H1 (cell line): ENCODE measurements at regions not wholly inside any gene's neighbourhood (a gene's known extent, or its start where the extent isn't known, plus 50 kb on each side); places are given as distances from the start of the nearest gene placed in this dataset.

Experiments used
- CTCF ChIA-PET: fragments of 300-600 bp; sonication (Branson Sonifier 250); formaldehyde crosslinking; loops from one replicate; lab custom pipeline; 2021; ENCODE audit not compliant: partially characterized antibody; lab: Charles Lee
- POLR2A ChIA-PET: fragments of 300-600 bp; sonication (Branson Sonifier 250); formaldehyde crosslinking; loops from one replicate; lab custom pipeline; 2021; ENCODE audit warnings: inconsistent platforms; ENCODE audit not compliant: partially characterized antibody; lab: Charles Lee
- DNase-seq, 2 experiments: peaks; one replicate each; pipeline versions ENCODE4 v3.0.0 to v3.0.0-alpha.2; 2010 to 2022; ENCODE audit warnings: low spot score in 2 of 2, low read depth in 1 of 2, mixed read lengths in 1 of 2
- FAIRE-seq: peaks from 2 replicates; lab custom pipeline; 2011; peaks lifted over from hg19 to GRCh38; lab: Jason Lieb, UNC
- H2AFZ ChIP-seq: 2 replicates; pipeline ENCODE4 v1.8.1; 2012; ENCODE audit warnings: low read length, inconsistent platforms
- H2AK5ac ChIP-seq: 2 replicates; pipeline ENCODE4 v1.6.1; 2013; ENCODE audit warnings: low read depth, low read length
- H2BK120ac ChIP-seq: replicated peaks from 2 replicates; pipeline ENCODE3; 2013; ENCODE audit warnings: low read depth, low read length, inconsistent platforms
- H2BK12ac ChIP-seq: 2 replicates; pipeline ENCODE4 v1.6.1; 2013; ENCODE audit warnings: low read depth, low read length
- H2BK15ac ChIP-seq: 2 replicates; pipeline ENCODE4 v1.6.1; 2013; ENCODE audit warnings: low read length
- H2BK20ac ChIP-seq: 2 replicates; pipeline ENCODE4 v1.6.1; 2013; ENCODE audit warnings: low read length
- H2BK5ac ChIP-seq: 2 replicates; pipeline ENCODE4 v1.6.1; 2013; ENCODE audit warnings: low read depth, low read length
- H3K14ac ChIP-seq: 2 replicates; pipeline ENCODE4 v1.6.1; 2013; ENCODE audit warnings: inconsistent platforms; ENCODE audit not compliant: insufficient read length
- H3K18ac ChIP-seq: 2 replicates; pipeline ENCODE4 v1.6.1; 2013; ENCODE audit warnings: low read length; ENCODE audit errors: extremely low read depth
- H3K23ac ChIP-seq: 2 replicates; pipeline ENCODE4 v1.6.1; 2013; ENCODE audit warnings: inconsistent platforms; ENCODE audit not compliant: insufficient read length
- H3K23me2 ChIP-seq: 2 replicates; pipeline ENCODE4 v1.6.1; 2013; ENCODE audit warnings: low read depth, low read length
- H3K27ac ChIP-seq: 2 replicates; pipeline ENCODE4 v1.6.1; 2011; ENCODE audit warnings: low read depth, low read length, inconsistent platforms
- H3K27me3 ChIP-seq, 4 experiments: replicated peaks in 1 of 4; 1 replicate in 1 of 4; 2 replicates in 3 of 4; pipeline versions ENCODE4 v1.6.1 to v1.8.1; 2011 to 2013; ENCODE audit warnings: low read length in 3 of 4, mild to moderate bottlenecking in 3 of 4, inconsistent platforms in 2 of 4, mixed read lengths in 2 of 4, moderate library complexity in 1 of 4; ENCODE audit not compliant: control insufficient read depth in 3 of 4, insufficient read depth in 3 of 4; ENCODE audit errors: extremely low read depth in 1 of 4
- H3K36me3 ChIP-seq, 4 experiments: 2 replicates each; pipeline versions ENCODE4 v1.6.1 to v1.8.1; 2011 to 2013; ENCODE audit warnings: mild to moderate bottlenecking in 4 of 4, low read length in 3 of 4, moderate library complexity in 2 of 4, control low read depth in 1 of 4, inconsistent platforms in 1 of 4; ENCODE audit not compliant: insufficient read depth in 4 of 4, control insufficient read depth in 2 of 4
- H3K4ac ChIP-seq: replicated peaks from 2 replicates; pipeline ENCODE3; 2013; ENCODE audit warnings: low read length, low read depth, mixed read lengths, inconsistent platforms; ENCODE audit not compliant: insufficient read length
- H3K4me1 ChIP-seq, 4 experiments: replicated peaks in 1 of 4; 1 replicate in 1 of 4; 2 replicates in 3 of 4; pipeline versions ENCODE4 v1.6.1 to v1.8.1; 2011 to 2013; ENCODE audit warnings: low read length in 3 of 4, inconsistent platforms in 2 of 4, mixed read lengths in 1 of 4; ENCODE audit not compliant: insufficient read depth in 4 of 4, control insufficient read depth in 3 of 4
- H3K4me2 ChIP-seq, 2 experiments: 2 replicates each; pipeline versions ENCODE4 v1.6.1 to v1.8.1; 2011 to 2013; ENCODE audit warnings: low read depth in 2 of 2, low read length in 2 of 2, control low read depth in 1 of 2, inconsistent platforms in 1 of 2, mild to moderate bottlenecking in 1 of 2; ENCODE audit not compliant: insufficient read depth in 1 of 2
- H3K4me3 ChIP-seq, 4 experiments: fragments of 200-600, 300-600 bp in 1 of 4; sonication (generic), shearing (Covaris generic), sonication (Bioruptor Twin) in 1 of 4; 2 replicates each; pipeline versions ENCODE4 v1.5.1 to v1.8.1; 2011 to 2016; ENCODE audit warnings: low read length in 4 of 4, low read depth in 3 of 4, control low read depth in 2 of 4, inconsistent platforms in 2 of 4, mild to moderate bottlenecking in 2 of 4, mixed read lengths in 1 of 4, moderate library complexity in 1 of 4; ENCODE audit not compliant: insufficient read depth in 2 of 4; ENCODE audit errors: extremely low read depth in 1 of 4
- H3K56ac ChIP-seq: replicated peaks from 2 replicates; pipeline ENCODE3; 2013; ENCODE audit warnings: low read depth, mild to moderate bottlenecking, mixed read lengths, low read length, inconsistent platforms; ENCODE audit not compliant: insufficient read length
- H3K79me1 ChIP-seq: 2 replicates; pipeline ENCODE4 v1.6.1; 2013; ENCODE audit warnings: low read depth, low read length, control low read depth
- H3K79me2 ChIP-seq, 2 experiments: 2 replicates each; pipeline versions ENCODE4 v1.6.1 to v1.8.1; 2012 to 2013; ENCODE audit warnings: low read length in 2 of 2, mild to moderate bottlenecking in 2 of 2, inconsistent platforms in 1 of 2; ENCODE audit not compliant: insufficient read depth in 2 of 2, control insufficient read depth in 1 of 2
- H3K9ac ChIP-seq, 4 experiments: replicated peaks in 1 of 4; 1 replicate in 1 of 4; 2 replicates in 3 of 4; pipeline versions ENCODE4 v1.6.1 to v1.8.1; 2011 to 2013; ENCODE audit warnings: low read depth in 3 of 4, low read length in 3 of 4, control low read depth in 2 of 4, mild to moderate bottlenecking in 2 of 4, moderate library complexity in 2 of 4, inconsistent platforms in 1 of 4; ENCODE audit errors: extremely low read depth in 1 of 4
- H3K9me3 ChIP-seq, 2 experiments: 2 replicates each; pipeline versions ENCODE4 v1.6.1 to v1.8.1; 2012 to 2013; ENCODE audit warnings: mild to moderate bottlenecking in 2 of 2, moderate library complexity in 2 of 2, control low read depth in 1 of 2, inconsistent platforms in 1 of 2, low read depth in 1 of 2, low read length in 1 of 2, mixed read lengths in 1 of 2; ENCODE audit not compliant: insufficient read depth in 2 of 2
- H4K20me1 ChIP-seq, 2 experiments: replicated peaks in 1 of 2; 2 replicates each; pipeline versions ENCODE3 to v1.8.1; 2011 to 2013; ENCODE audit warnings: inconsistent platforms in 2 of 2, low read length in 2 of 2, mild to moderate bottlenecking in 1 of 2; ENCODE audit not compliant: insufficient read depth in 2 of 2, control insufficient read depth in 1 of 2
- H4K5ac ChIP-seq: 2 replicates; pipeline ENCODE4 v1.6.1; 2013; ENCODE audit warnings: low read length, low read depth, mixed read lengths, inconsistent platforms; ENCODE audit not compliant: insufficient read length
- H4K8ac ChIP-seq: 2 replicates; pipeline ENCODE4 v1.8.0; 2013; ENCODE audit warnings: mild to moderate bottlenecking, moderate library complexity, low read length, inconsistent platforms; ENCODE audit not compliant: insufficient read depth; ENCODE audit errors: extremely low read depth
- H4K91ac ChIP-seq: replicated peaks from 2 replicates; pipeline ENCODE3; 2013; ENCODE audit warnings: low read length, mixed read lengths, inconsistent platforms; ENCODE audit not compliant: insufficient read length
- BRCA1 ChIP-seq: IDR thresholded peaks from 2 replicates; pipeline ENCODE4 v1.6.1; 2012; ENCODE audit warnings: low read depth, low read length, improper control_type of control experiment
- CBX5 ChIP-seq: fragments of 300-800, 300-1000 bp; sonication (generic); IDR thresholded peaks from 2 replicates; pipeline ENCODE4 v1.7.1; 2016; ENCODE audit warnings: antibody characterized with exemption, low read length, low read depth
- CEBPB ChIP-seq: IDR thresholded peaks from 2 replicates; pipeline ENCODE4 v1.6.1; 2012; ENCODE audit warnings: low read depth, low read length
- GABPA ChIP-seq: IDR thresholded peaks from 2 replicates; pipeline ENCODE4 v1.6.1; 2011; ENCODE audit warnings: mild to moderate bottlenecking, low read length, moderate library complexity, borderline replicate concordance; ENCODE audit not compliant: insufficient read depth
- MAFK ChIP-seq: IDR thresholded peaks from 2 replicates; pipeline ENCODE4 v1.6.1; 2012; ENCODE audit warnings: low read depth, mild to moderate bottlenecking, improper control_type of control experiment, low read length
- NANOG ChIP-seq: IDR thresholded peaks from 2 replicates; pipeline ENCODE4 v1.6.1; 2011; ENCODE audit warnings: low read length, low read depth, mild to moderate bottlenecking, inconsistent platforms; ENCODE audit not compliant: insufficient read depth, poor library complexity, severe bottlenecking
- RFX5 ChIP-seq: IDR thresholded peaks from 2 replicates; pipeline ENCODE4 v1.6.1; 2011; ENCODE audit warnings: low read depth, low read length, improper control_type of control experiment, borderline replicate concordance
- SP1 ChIP-seq: IDR thresholded peaks from 2 replicates; pipeline ENCODE4 v1.6.1; 2011; ENCODE audit warnings: low read depth, low read length
- TAF1 ChIP-seq: IDR thresholded peaks from 2 replicates; pipeline ENCODE4 v1.6.1; 2011; ENCODE audit warnings: mild to moderate bottlenecking, low read depth, low read length
- WGBS, 2 experiments: shearing (Covaris generic) in 1 of 2; methylation state at CpG; one replicate each; pipeline versions ENCODE4 v1.1.6 to v1.1.7; 2013 to 2015; ENCODE audit warnings: low lambda C conversion rate in 2 of 2, mixed read lengths in 2 of 2, inconsistent platforms in 1 of 2, low coverage in 1 of 2, missing lambda C conversion rate in 1 of 2; ENCODE audit not compliant: insufficient replicate concordance in 2 of 2, insufficient coverage in 1 of 2, insufficient read length in 1 of 2; ENCODE audit errors: extremely low coverage in 1 of 2, missing lambda C conversion rate in 1 of 2; 5-methylcytosine and 5-hydroxymethylcytosine counted together

DNA sequence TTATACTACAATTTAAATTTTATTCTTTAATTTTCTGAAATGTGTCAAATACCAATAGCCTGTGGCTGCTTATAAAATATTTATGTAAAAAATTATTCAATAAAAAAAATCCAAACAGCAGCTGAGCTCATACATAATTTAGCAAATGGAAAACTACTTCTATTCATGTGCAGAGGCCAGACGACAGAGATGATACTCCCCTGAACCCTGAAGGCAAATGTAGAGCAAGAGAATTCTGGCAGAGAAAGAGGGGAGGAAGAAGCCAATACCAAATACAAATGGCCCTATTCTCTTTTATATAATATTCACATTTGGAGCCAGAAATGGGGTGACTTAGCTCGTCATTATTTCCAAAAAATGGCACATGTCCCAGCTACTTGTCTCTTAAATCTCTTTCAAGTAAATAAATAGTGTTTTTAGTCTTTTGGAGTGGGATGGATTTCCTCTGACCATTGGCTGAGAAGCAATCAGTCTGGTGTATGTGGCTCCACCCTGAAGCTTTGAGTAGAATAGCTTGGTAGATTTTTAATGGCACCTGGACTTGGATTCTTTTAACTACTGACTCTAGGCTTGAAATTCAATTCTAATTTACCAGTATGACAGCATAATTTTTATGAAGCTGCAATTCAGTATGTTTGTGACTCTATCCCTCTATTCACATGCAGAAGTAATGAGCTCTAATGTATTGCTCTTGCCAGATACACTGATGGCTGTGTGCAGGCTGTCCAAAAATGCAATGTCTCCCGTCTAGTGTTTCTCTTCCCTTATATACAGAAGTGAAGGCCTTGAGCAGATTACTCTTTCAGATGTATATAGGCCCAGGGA is 113.4 kb upstream of the SCAF11 start:
- Histone ChIP-seq H2AK5ac (no peak overlapping the region), H3K4me2 (no peak overlapping the region), H4K91ac (no peak overlapping the region), H3K23me2 (no peaks in the 10 kb centered on the region), H3K9ac (no peak overlapping the region), H3K9me3 (no peaks in the 10 kb centered on the region; a peak in 1 of 4 replicates), H3K14ac (no peak overlapping the region), H3K36me3 (no peaks in the 10 kb centered on the region), H3K56ac (no peak overlapping the region), H2BK120ac (no peak overlapping the region), H3K4me1 (no peaks in the 10 kb centered on the region), H3K27me3 (no peaks in the 10 kb centered on the region), H3K4me3 (no peak overlapping the region), H2BK12ac (no peak overlapping the region), H2BK15ac (no peak overlapping the region), H4K5ac (no peak overlapping the region), H3K4ac (no peak overlapping the region), H3K27ac (no peak overlapping the region), H3K23ac (no peak overlapping the region), H4K20me1 (no peaks in the 10 kb centered on the region), H4K8ac (no peak overlapping the region), H2BK20ac (no peak overlapping the region), H2AFZ (no peak overlapping the region), H2BK5ac (no peak overlapping the region), H3K79me1 (no peaks in the 10 kb centered on the region), H3K18ac (no peak overlapping the region), H3K79me2 (no peaks in the 10 kb centered on the region)
- TF ChIP-seq SP1 (no peak), GABPA (no peak), RFX5 (no peak), BRCA1 (no peak), NANOG (no peak), CEBPB (no peak), MAFK (no peak), CBX5 (no peak), TAF1 (no peak)
- ChIA-PET POLR2A (no interaction called here), CTCF (interaction anchor here (0.7 to 2.4 kb wide), 4 partner anchors 12 to 32 kb away, joined by 3 to 9 read pairs (median 5); no protein-coding TSS in a partner anchor)
- DNase-seq, result no peak
- FAIRE-seq, result no peak
- WGBS, 2 experiments, result 91% methylated on average over 3 of the region's 3 CpGs; no CpG with 5 or more reads in 1 of the 2 experiments
